Transverse colon (tissue), 4 donors: ENCODE measurements at regions not wholly inside any gene's neighbourhood (a gene's known extent, or its start where the extent isn't known, plus 50 kb on each side); places are given as distances from the start of the nearest gene placed in this dataset.

Source experiments
- CTCF ChIP-seq, 5 experiments: fragments of 200-600 bp in 3 of 5; fragments of 450-650 bp in 2 of 5; sonication (generic) in 3 of 5; IDR thresholded peaks; 1 replicate in 2 of 5; 2 replicates in 3 of 5; pipeline ENCODE4 v1.5.1; 2016 to 2017; ENCODE audit warnings: antibody characterized with exemption in 5 of 5, inconsistent platforms in 3 of 5, mild to moderate bottlenecking in 2 of 5, moderate library complexity in 1 of 5
- EP300 ChIP-seq: sonication (generic); formaldehyde crosslinking; IDR thresholded peaks from one replicate; pipeline ENCODE4 v1.6.1; 2017; ENCODE audit warnings: antibody characterized with exemption, low read depth
- POLR2A ChIP-seq: fragments of 450-650 bp; IDR thresholded peaks from one replicate; pipeline ENCODE4 v1.6.1; 2016; ENCODE audit warnings: antibody characterized with exemption, mild to moderate bottlenecking, moderate library complexity
- POLR2AphosphoS5 ChIP-seq, 3 donors: sonication (generic); formaldehyde crosslinking; IDR thresholded peaks; one replicate each; pipeline ENCODE4 v1.6.1; 2016; ENCODE audit warnings: antibody characterized with exemption in 3 of 3

- TF ChIP-seq CTCF (IDR thresholded peaks at IDR 0.05) (no peak), POLR2A (no peak), EP300 (no peak), POLR2AphosphoS5 (IDR thresholded peaks at IDR 0.05) (no peak)
Measured at GRCh38 chr4:137253949-137254348, 278.3 kb downstream of the PCDH18 start.
